GM12878 (cell line): ENCODE measurements at regions not wholly inside any gene's neighbourhood (a gene's known extent, or its start where the extent isn't known, plus 50 kb on each side); places are given as distances from the start of the nearest gene placed in this dataset.

Source experiments
- ATAC-seq: fragments of 200-7000 bp; cut with Tn5 transposase; 3 replicates; pipeline ENCODE4 v1.9.1; 2020; ENCODE audit warnings: mild to moderate bottlenecking, moderate library complexity
- BruUV-seq: library from RNA; stranded (reverse); fragments of 400-500 nt; replicated peaks from 2 replicates; lab custom pipeline; 2021; lab: Mats Ljungman, UMichigan
- CTCF ChIA-PET: fragments of 300-600 bp; sonication (Branson Sonifier 250); formaldehyde crosslinking; extraction: SDS; loops from one replicate; lab custom pipeline; 2021; ENCODE audit warnings: inconsistent platforms; lab: Yijun Ruan, JAX
- POLR2A ChIA-PET: fragments of 350-600 bp; formaldehyde crosslinking; extraction: SDS; loops from one replicate; lab custom pipeline; 2021; ENCODE audit warnings: inconsistent platforms; lab: Charles Lee
- RAD21 ChIA-PET: fragments of 300-600 bp; sonication (Branson Sonifier 250); formaldehyde crosslinking; loops from one replicate; lab custom pipeline; 2023; ENCODE audit warnings: antibody characterized with exemption; ENCODE audit not compliant: unreplicated experiment; lab: Charles Lee
- SMC1A ChIA-PET: fragments of 300-600 bp; sonication (Branson Sonifier 250); formaldehyde crosslinking; loops from one replicate; lab custom pipeline; 2023; ENCODE audit not compliant: unreplicated experiment, uncharacterized antibody; lab: Charles Lee
- DNase-seq: peaks from one replicate; pipeline ENCODE4 v3.0.0-alpha.2; 2011; ENCODE audit warnings: low read depth, low spot score
- FAIRE-seq: peaks from 3 replicates; lab custom pipeline; 2011; peaks lifted over from hg19 to GRCh38; lab: Jason Lieb, UNC
- H2AFZ ChIP-seq: 2 replicates; pipeline ENCODE4 v1.6.0; 2011; ENCODE audit warnings: low read depth, low read length, control low read depth; ENCODE audit not compliant: control insufficient read depth
- H3K27ac ChIP-seq: 2 replicates; pipeline ENCODE4 v1.5.1; 2011; ENCODE audit warnings: control low read depth; ENCODE audit not compliant: control insufficient read depth, insufficient read depth
- H3K27me3 ChIP-seq, 2 experiments: replicated peaks in 1 of 2; 2 replicates each; pipeline versions ENCODE4 v1.6.0 to v1.6.1; 2011; ENCODE audit warnings: low read length in 1 of 2; ENCODE audit not compliant: control insufficient read depth in 2 of 2, insufficient read depth in 2 of 2
- H3K36me3 ChIP-seq, 2 experiments: 2 replicates each; pipeline ENCODE4 v1.5.1; 2011; ENCODE audit warnings: low read length in 1 of 2; ENCODE audit not compliant: control insufficient read depth in 2 of 2, insufficient read depth in 2 of 2
- H3K4me1 ChIP-seq: 2 replicates; pipeline ENCODE4 v1.6.1; 2011; ENCODE audit warnings: mild to moderate bottlenecking, low read length, moderate library complexity, mixed read lengths; ENCODE audit not compliant: control insufficient read depth, insufficient read depth
- H3K4me2 ChIP-seq: 2 replicates; pipeline ENCODE4 v1.6.0; 2011; ENCODE audit warnings: control low read depth; ENCODE audit not compliant: control insufficient read depth, insufficient read depth
- H3K4me3 ChIP-seq: fragments of 200-600 bp; sonication (generic); 2 replicates; pipeline ENCODE4 v1.5.1; 2016
- H3K79me2 ChIP-seq: 2 replicates; pipeline ENCODE4 v1.6.0; 2011; ENCODE audit warnings: low read length; ENCODE audit not compliant: control insufficient read depth, insufficient read depth
- H3K9ac ChIP-seq: 2 replicates; pipeline ENCODE4 v1.8.0; 2011; ENCODE audit warnings: low read length, control low read depth, mixed read lengths; ENCODE audit not compliant: control insufficient read depth, insufficient read depth
- H3K9me3 ChIP-seq: replicated peaks from 3 replicates; pipeline ENCODE4 v1.5.1; 2011; ENCODE audit warnings: mild to moderate bottlenecking, low read length; ENCODE audit not compliant: control insufficient read depth, insufficient read depth
- H4K20me1 ChIP-seq: 2 replicates; pipeline ENCODE4 v1.6.0; 2011; ENCODE audit not compliant: control insufficient read depth, insufficient read depth
- ELK1 ChIP-seq: IDR thresholded peaks from 2 replicates; pipeline ENCODE4 v1.6.1; 2012; ENCODE audit warnings: low read depth, low read length, improper control_type of control experiment
- ETV6 ChIP-seq, 2 experiments: fragments of 450-650 bp in 1 of 2; IDR thresholded peaks in 1 of 2; conservative IDR thresholded peaks in 1 of 2; 2 replicates each; pipeline ENCODE4 v1.6.1; 2014; ENCODE audit warnings: antibody characterized with exemption in 1 of 2, borderline replicate concordance in 1 of 2, low read depth in 1 of 2, mild to moderate bottlenecking in 1 of 2, moderate library complexity in 1 of 2
- MXI1 ChIP-seq: fragments of 150-350 bp; IDR thresholded peaks from 2 replicates; pipeline ENCODE4 v1.6.1; 2011; ENCODE audit warnings: low read depth, mild to moderate bottlenecking, inconsistent platforms, low read length, improper control_type of control experiment
- SRF ChIP-seq, 2 experiments: IDR thresholded peaks; 2 replicates each; pipeline ENCODE4 v1.6.1; 2011; ENCODE audit warnings: low read depth in 2 of 2, low read length in 2 of 2, mild to moderate bottlenecking in 1 of 2, moderate library complexity in 1 of 2
- ZBED1 ChIP-seq: IDR thresholded peaks from 2 replicates; pipeline ENCODE4 v1.6.1; 2016; ENCODE audit warnings: borderline replicate concordance
- ZNF24 ChIP-seq: fragments of 450-650 bp; IDR thresholded peaks from 2 replicates; pipeline ENCODE4 v1.6.1; 2017; ENCODE audit warnings: antibody characterized with exemption, mild to moderate bottlenecking
- ZNF274 ChIP-seq: IDR thresholded peaks from one replicate; pipeline ENCODE4 v1.8.0; 2011; ENCODE audit not compliant: insufficient read length, insufficient read depth
- WGBS: methylation state at CpG from one replicate; pipeline ENCODE4 v1.1.6; 2016; ENCODE audit warnings: low lambda C conversion rate; ENCODE audit not compliant: insufficient replicate concordance, insufficient coverage; ENCODE audit errors: missing lambda C conversion rate; 5-methylcytosine and 5-hydroxymethylcytosine counted together
- in situ Hi-C: fragments of 300-500 bp; cut with MboI; formaldehyde crosslinking; loops from 9 replicates; pipeline ENCODE4 v1.14.3; 2018; ENCODE audit warnings: mixed read lengths
- intact Hi-C: fragments of 100-400 bp; cut with micrococcal nuclease; formaldehyde crosslinking; loops from one replicate; pipeline ENCODE4 v1.14.2; 2022; ENCODE audit not compliant: unreplicated experiment

- Histone ChIP-seq H3K79me2 (no peaks in the 10 kb centered on the region), H3K4me3 (no peak overlapping the region), H3K9me3 (no peaks in the 10 kb centered on the region), H2AFZ (no peak overlapping the region), H3K9ac (no peak overlapping the region), H3K36me3 (no peaks in the 10 kb centered on the region), H3K27me3 (no peaks in the 10 kb centered on the region), H3K27ac (no peak overlapping the region), H4K20me1 (no peaks in the 10 kb centered on the region), H3K4me1 (no peaks in the 10 kb centered on the region), H3K4me2 (no peak overlapping the region)
- in situ Hi-C loops (no loop called here), intact Hi-C loops (no loop called here)
- ATAC-seq = no peak
- no peak for FAIRE-seq
- no TSS peak for BruUV-seq
- SMC1A ChIA-PET = interaction anchor here (0.6 to 3.3 kb wide), 12 partner anchors 9 to 165 kb away, joined by 3 to 23 read pairs (median 3); no protein-coding TSS in a partner anchor
- TF ChIP-seq MXI1 (no peak), ETV6 (conservative IDR thresholded peaks at IDR 0.05 in 1 of 2, IDR thresholded peaks at IDR 0.05 in 1 of 2; ENCODE audit: borderline replicate concordance in 1 of 2, low read depth in 1 of 2) (no peak), ELK1 (no peak), ZNF274 (no peak), ZBED1 (no peak), SRF (IDR thresholded peaks at IDR 0.05; ENCODE audit: low read depth in 2 of 2, low read length in 2 of 2) (no peak), ZNF24 (no peak)
- CTCF ChIA-PET = interaction anchor here (0.9 to 1.7 kb wide), 6 partner anchors 9 to 177 kb away, joined by 3 to 6 read pairs (median 3); no protein-coding TSS in a partner anchor
- WGBS = under 1% methylated on average over 5 of the region's 5 CpGs
- POLR2A ChIA-PET = interaction anchor here (0.7 to 1.3 kb wide), 2 partner anchors 27 to 325 kb away, joined by 3 to 6 read pairs; no protein-coding TSS in a partner anchor
- RAD21 ChIA-PET = interaction anchor here (0.7 to 3.5 kb wide), 6 partner anchors 20 to 296 kb away, joined by 3 to 10 read pairs (median 3); no protein-coding TSS in a partner anchor
- DNase-seq = no peak
Measured at GRCh38 chr6:81909981-81910900, 157.8 kb upstream of the TENT5A start.
